HG02642 (cell line): ENCODE measurements at regions not wholly inside any gene's neighbourhood (a gene's known extent, or its start where the extent isn't known, plus 50 kb on each side); places are given as distances from the start of the nearest gene placed in this dataset.

Experiments
- ATAC-seq: cut with Tn5 transposase; IDR thresholded peaks from one replicate; pipeline ENCODE4 v1.9.1; 2021; ENCODE audit warnings: mild to moderate bottlenecking; ENCODE audit not compliant: unreplicated experiment, poor library complexity

GRCh38 chr21:35108887-35109286, 59.8 kb upstream of the RUNX1 start:
- no peak for ATAC-seq

- no peak for ATAC-seq
Measured at GRCh38 chr21:35107520-35107919, 58.4 kb upstream of the RUNX1 start.

GRCh38 chr21:35106246-35106835, 57.2 kb upstream of the RUNX1 start:
- no peak for ATAC-seq

GRCh38 chr21:35102488-35103371, 53.6 kb upstream of the RUNX1 start:
- ATAC-seq = no peak

GRCh38 chr21:35100349-35100811, 51.3 kb upstream of the RUNX1 start:
- no peak for ATAC-seq

- no peak for ATAC-seq
Measured at GRCh38 chr21:35099310-35099709, 50.2 kb upstream of the RUNX1 start.
